ENCODE measurements at regions not wholly inside any gene's neighbourhood (a gene's known extent, or its start where the extent isn't known, plus 50 kb on each side); places are given as distances from the start of the nearest gene placed in this dataset.

DNA sequence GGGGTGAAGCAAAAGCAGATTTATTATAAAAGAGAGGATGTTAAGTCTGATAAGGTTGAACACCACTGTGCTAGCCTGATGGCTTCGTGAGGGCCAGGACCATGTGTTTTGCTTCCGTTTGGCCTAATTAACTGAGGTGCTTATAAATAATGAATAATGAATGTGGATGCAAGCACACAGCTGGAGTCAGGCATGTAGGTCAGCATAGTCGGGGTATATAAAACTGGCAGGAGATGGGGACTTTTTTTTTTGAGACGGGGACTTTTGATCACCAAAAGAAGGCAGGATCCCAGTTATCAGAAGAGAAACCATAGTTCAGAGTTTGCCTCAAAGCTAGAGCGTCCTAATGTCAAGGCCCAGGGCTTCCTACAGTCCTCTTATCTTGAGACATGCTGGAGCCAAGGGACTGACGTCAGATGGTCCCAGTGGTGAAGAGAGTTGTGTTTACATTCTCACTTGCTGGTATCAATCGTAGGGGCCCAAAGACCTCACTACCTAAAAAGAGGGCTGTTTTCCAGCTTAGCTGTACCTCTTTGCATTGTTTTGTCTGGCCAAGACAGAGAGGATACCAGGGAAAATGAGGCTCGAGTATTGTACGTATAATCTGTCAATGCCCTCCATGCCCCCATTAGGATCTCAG, 50.4 kb downstream of the RTL9 start:
- DNase-seq = no peak

GRCh38 chrX:110409925-110410324, 51.3 kb downstream of the RTL9 start:
- DNase-seq = no peak

DNA sequence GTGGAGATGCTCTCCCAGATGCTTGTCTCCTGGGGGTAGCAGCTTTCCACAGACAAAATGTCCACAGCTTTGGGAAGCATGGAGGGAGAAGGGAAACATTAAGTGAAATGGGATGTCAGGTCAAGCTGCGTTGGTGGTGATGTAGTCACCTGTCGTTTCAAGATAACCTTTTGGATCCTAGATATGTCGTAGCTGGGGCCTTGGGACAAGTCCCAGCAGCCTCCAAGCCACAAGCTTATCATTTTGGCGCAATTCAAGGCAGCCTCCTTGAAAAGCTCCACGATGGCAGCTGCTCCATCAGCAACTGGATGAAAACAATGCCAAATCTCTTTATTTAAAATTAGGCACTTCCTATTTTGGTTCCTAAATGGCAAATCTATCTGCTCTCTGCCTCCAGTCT, 52.0 kb downstream of the RTL9 start:
- no peak for DNase-seq

GRCh38 chrX:110412971-110413726, 54.5 kb downstream of the RTL9 start:
- DNase-seq = peak in 49 of 56 donors; percentile 0 to 68 (median 23)

- DNase-seq = no peak
Observed at GRCh38 chrX:110413727-110414124, 55.1 kb downstream of the RTL9 start.

GRCh38 chrX:110414273-110414672, 55.6 kb downstream of the RTL9 start:
- no peak for DNase-seq

DNA sequence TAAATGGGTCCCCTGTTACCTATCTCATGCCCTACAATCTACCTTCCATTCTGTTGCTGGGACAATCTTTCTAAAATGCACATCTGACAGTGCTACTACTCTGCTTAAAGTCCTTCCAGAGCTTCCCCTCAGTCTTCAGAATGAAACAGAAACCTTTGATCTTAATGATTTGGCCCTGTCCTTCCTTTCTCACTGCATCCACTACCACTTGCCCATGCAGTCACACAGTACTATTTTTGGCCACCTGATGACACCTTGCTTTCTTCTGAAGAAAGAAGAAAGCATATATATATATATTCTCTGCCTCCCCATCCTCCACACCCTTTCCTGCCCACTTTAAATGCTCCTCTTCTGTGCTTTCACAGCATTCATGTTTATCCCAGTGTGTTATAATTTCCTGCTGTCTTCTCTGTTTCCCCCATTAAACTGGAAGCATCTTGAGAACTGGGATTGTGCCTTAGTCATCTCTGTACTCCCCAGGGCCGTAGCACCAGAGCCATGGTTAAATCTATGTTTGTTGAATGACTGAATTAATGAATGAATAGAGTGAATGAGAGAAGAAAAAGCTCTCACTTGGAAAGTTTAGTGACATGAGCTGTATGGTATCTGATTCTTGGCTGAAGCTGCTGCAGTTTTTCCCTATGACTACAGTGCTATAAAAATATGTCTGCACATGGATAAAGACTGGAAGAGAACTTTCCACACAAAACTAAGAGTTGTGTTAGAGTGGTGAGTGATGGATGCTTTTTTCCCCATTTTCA, 56.2 kb downstream of the RTL9 start:
- no peak for DNase-seq

- no peak for DNase-seq
Observed at GRCh38 chrX:110415440-110416170, 57.0 kb downstream of the RTL9 start.

- DNase-seq = peak in 17 of 56 donors; percentile 1 to 34 (median 12)
Observed at GRCh38 chrX:110417128-110417527, 58.5 kb downstream of the RTL9 start.

- DNase-seq = peak in 22 of 56 donors; percentile 0 to 30 (median 6)
Observed at GRCh38 chrX:110418316-110419235, 59.9 kb downstream of the RTL9 start.

DNA sequence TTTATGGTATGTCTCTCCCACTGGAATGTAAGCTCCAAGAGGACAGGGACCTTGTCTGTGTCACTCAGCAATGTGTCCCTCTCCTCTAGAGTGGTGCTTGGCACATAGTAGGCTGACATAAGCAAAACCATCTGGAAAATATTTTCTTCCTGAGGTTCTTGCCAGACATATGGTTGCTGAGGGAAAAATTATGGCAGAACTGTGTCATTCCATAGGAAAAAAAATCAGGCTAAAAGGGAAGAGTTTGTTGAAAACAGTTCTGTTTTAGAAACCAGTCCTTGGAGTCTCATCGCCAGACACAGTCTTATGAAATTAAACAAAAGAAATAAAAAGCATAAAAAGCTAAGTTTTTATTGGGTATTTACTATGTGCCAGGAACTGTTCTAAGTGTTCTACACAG, 60.9 kb downstream of the RTL9 start:
- no peak for DNase-seq

DNA sequence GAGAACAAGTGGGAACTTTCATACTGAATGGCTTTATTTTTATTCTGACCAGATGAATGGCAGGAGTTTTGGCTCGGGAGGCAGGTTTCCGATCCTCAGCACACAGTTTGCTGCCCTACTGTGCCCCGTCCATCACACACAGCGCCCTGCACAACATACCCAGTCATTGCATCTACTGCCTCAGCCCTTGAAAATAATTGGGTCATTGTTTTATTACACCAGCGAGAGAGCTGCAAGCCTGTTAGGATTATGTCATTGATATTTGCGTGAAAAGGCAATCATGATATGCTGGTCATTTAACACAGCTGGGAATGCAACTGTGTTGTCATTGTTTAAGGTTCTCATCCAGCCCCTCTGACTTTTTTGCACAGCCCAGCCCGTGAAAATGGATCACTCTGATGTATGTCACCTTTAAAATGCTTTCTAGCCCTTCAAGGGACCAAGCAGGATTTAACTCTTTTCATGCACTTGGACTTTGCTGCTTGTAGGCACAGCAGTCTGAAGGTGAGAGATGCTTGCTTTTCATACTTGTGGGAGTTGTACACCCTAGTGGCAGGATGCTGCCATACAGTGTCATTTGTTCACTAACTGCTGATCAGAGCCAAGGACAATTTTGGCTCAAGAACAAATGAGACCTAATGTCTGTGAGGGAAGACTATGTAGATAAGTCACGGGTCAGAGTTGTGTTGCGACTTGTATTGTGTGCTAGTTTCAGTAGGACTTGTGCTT, 62.3 kb downstream of the RTL9 start:
- peak in 47 of 56 donors; percentile 0 to 80 (median 36) for DNase-seq

DNA sequence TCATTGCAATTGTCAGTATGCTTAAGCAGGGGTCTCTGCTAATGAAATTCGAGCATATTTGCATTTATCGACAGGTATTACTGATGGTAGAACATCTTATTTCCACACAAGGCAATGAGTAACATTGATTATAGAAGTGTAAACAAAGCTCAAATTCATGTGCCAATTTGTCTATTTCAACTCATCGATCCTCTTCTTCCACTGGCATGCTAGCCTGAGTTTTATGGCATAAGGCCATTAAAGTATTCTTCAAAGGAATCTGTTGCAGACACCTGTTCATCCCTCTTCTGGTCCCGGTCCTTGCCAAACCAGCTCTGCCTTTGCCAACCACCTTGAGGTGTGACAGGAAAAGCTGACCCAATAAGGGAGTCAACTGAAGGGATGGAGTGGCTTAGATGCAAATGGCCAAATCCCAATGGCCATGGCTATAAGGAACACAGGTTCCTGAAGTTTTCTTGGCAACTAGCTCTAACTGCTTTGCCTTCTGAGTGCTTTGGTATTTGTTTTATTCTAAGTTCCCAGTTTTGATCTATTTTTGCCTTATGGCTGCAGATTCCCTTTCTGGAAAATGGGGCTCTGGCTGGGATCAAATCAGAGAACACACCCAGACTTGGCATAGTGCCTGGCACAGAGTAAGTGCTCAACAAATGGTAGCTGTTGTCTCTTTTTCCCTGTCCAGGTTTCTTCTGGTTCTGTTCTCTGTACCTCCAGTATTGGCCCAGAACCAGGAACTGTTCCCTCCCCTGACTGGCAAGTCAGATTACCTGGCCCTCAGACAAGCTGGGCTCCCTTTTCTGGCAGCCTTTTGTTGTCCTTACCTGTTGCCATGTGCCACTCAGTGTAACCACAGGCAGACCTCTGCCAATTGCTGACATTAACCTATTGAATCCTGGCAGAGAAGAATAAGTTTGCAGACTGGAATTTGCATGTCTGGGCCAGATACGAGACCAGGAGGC, 63.1 kb downstream of the RTL9 start:
- no peak for DNase-seq

DNA sequence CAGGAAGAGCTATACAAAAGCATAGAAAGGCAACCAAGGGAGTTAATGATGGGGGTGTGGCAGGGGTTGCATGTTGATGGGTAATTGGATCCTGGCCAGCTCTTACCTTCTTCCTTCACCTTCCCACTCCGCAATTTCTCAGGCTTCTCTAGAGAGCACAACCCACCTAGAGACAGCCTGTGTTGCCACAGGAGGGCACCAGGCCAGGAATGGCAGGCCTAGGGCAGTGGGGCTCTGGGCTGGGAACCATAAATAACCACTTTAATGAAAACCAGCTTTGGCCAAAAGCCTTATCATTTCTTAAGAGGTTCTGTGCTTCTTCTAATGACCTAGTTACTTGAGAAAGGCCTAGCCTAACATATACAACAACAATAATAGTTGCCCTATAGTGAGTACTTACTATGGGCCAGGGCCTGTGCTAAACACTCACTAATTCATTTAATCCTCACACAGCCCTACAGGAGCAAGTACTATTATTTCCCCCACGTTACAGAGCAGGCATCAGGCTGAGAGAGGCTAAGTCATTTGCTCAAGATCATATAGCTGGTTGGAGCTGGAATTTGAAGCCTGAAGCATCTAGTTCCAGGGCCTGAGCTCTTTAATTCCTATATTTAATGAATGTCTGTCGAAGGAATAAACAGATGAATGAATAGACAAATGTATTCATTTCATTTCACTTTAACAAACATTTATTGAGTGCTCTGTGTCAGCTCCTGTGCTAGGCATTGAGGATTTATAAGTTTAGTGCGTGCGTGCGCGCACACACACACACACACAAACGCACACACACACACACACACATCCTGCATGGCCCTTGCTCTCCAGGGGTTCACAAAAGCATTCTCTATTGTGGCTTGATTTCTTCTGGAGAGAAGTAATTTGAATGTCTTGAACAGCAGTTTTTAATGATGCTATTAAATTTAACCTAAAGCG, 66.8 kb downstream of the RTL9 start:
- DNase-seq = no peak

GRCh38 chrX:110426155-110426504, 67.5 kb downstream of the RTL9 start:
- DNase-seq = no peak

DNA sequence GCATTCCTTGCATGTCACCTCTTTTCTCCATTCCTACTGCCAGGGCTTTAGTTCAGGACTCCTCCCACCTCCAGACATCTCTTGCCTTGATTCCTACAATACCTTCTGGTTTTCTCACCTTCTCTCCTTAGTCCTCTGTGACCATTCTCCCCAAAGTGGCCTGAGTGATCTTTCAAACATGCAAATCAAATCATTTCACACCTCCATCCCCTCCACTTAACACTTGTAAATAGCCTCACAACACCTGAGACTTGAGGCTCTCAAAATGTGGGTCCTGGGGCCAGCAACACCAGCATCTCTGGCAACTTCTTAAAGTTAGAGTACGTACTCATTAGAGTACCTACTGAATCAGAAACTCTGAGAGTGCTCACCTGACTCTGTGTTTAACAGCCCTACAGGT, 68.4 kb downstream of the RTL9 start:
- DNase-seq = no peak

- DNase-seq = no peak
Observed at GRCh38 chrX:110428144-110428543, 69.5 kb downstream of the RTL9 start.

Measured in amygdala (tissue), 56 donors.